Testis (tissue), 2 donors: ENCODE measurements at regions not wholly inside any gene's neighbourhood (a gene's known extent, or its start where the extent isn't known, plus 50 kb on each side); places are given as distances from the start of the nearest gene placed in this dataset.

Source experiments
- DNase-seq: peaks from one replicate; pipeline ENCODE4 v3.0.0-alpha.2; 2019
- H3K27ac ChIP-seq, 2 donors: fragments of 200-600 bp; sonication (generic); one replicate each; pipeline ENCODE4 v1.5.1; 2019
- H3K27me3 ChIP-seq: fragments of 200-600 bp; sonication (generic); one replicate; pipeline ENCODE4 v1.5.1; 2019
- H3K36me3 ChIP-seq: fragments of 200-600 bp; sonication (generic); one replicate; pipeline ENCODE4 v1.5.1; 2017; ENCODE audit warnings: low read depth; ENCODE audit errors: missing control alignments
- H3K4me1 ChIP-seq: fragments of 200-600 bp; sonication (generic); one replicate; pipeline ENCODE4 v1.5.1; 2019
- H3K4me3 ChIP-seq, 2 donors: fragments of 200-600 bp; sonication (generic); one replicate each; pipeline ENCODE4 v1.5.1; 2017 to 2019
- H3K9me3 ChIP-seq: fragments of 200-600 bp; sonication (generic); one replicate; pipeline ENCODE4 v1.5.1; 2017
- POLR2A ChIP-seq: fragments of 450-650 bp; IDR thresholded peaks from one replicate; pipeline ENCODE4 v1.6.1; 2017; ENCODE audit warnings: antibody characterized with exemption, mild to moderate bottlenecking, moderate library complexity
- WGBS, 2 donors: methylation state at CpG; one replicate each; pipeline ENCODE4 v1.1.5; 2018; 5-methylcytosine and 5-hydroxymethylcytosine counted together
- intact Hi-C: fragments of 100-400 bp; cut with DNase I; formaldehyde crosslinking; loops from one replicate; pipeline ENCODE4 v1.15.1; 2023; ENCODE audit warnings: low total_unique reads
- small RNA-seq, 2 donors: library from RNA; depleted of rRNA; stranded (forward); fragments of <200 nt; gene quantifications; one replicate each; pipeline ENCODE3, GENCODE V24; 2016
- TF ChIP-seq, protein P1 (sequence below), 3 experiments: fragments of 450-650 bp in 2 of 3; fragments of 200-600 bp in 1 of 3; sonication (generic) in 1 of 3; IDR thresholded peaks; one replicate each; pipeline ENCODE4 v1.5.1; 2016 to 2019; ENCODE audit warnings: antibody characterized with exemption in 3 of 3, mild to moderate bottlenecking in 2 of 3, moderate library complexity in 1 of 3

- Histone ChIP-seq H3K4me1 (no peaks in the 10 kb centered on the region), H3K36me3 (no peaks in the 10 kb centered on the region), H3K4me3 (no peak overlapping the region), H3K27ac (no peak overlapping the region), H3K9me3 (no peaks in the 10 kb centered on the region), H3K27me3 (no peaks in the 10 kb centered on the region)
- DNase-seq, result no peak
- intact Hi-C loops, result no loop called here
- TF ChIP-seq, protein P1, sequence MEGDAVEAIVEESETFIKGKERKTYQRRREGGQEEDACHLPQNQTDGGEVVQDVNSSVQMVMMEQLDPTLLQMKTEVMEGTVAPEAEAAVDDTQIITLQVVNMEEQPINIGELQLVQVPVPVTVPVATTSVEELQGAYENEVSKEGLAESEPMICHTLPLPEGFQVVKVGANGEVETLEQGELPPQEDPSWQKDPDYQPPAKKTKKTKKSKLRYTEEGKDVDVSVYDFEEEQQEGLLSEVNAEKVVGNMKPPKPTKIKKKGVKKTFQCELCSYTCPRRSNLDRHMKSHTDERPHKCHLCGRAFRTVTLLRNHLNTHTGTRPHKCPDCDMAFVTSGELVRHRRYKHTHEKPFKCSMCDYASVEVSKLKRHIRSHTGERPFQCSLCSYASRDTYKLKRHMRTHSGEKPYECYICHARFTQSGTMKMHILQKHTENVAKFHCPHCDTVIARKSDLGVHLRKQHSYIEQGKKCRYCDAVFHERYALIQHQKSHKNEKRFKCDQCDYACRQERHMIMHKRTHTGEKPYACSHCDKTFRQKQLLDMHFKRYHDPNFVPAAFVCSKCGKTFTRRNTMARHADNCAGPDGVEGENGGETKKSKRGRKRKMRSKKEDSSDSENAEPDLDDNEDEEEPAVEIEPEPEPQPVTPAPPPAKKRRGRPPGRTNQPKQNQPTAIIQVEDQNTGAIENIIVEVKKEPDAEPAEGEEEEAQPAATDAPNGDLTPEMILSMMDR (IDR thresholded peaks at IDR 0.05), result no peak
- no peak for TF ChIP-seq POLR2A
- 95 to 96% methylated on average over 1 of the region's 1 CpG for WGBS, 2 donors
Measured at GRCh38 chr9:99753436-99753835, 68.2 kb upstream of the NR4A3 start.

GRCh38 chr9:99760421-99760820 is 61.3 kb upstream of the NR4A3 start:
- intact Hi-C loops, result no loop called here
- Histone ChIP-seq H3K27ac (no peak overlapping the region), H3K4me1 (no peaks in the 10 kb centered on the region), H3K27me3 (no peaks in the 10 kb centered on the region), H3K9me3 (no peaks in the 10 kb centered on the region), H3K36me3 (no peaks in the 10 kb centered on the region), H3K4me3 (no peak overlapping the region)
- no peak for DNase-seq
- TF ChIP-seq POLR2A, result no peak
- TF ChIP-seq, protein P1 (IDR thresholded peaks at IDR 0.05), result no peak

GRCh38 chr9:99762470-99762869 is 59.2 kb upstream of the NR4A3 start:
- WGBS, 2 donors, result 77 to 92% methylated on average over 3 of the region's 3 CpGs
- no peaks in the 10 kb centered on the region for H3K4me1 ChIP-seq
- H3K27ac ChIP-seq, result no peak overlapping the region

More at GRCh38 chr9:99762470-99762869, 59.2 kb upstream of the NR4A3 start:
- Histone ChIP-seq H3K4me3 (no peak overlapping the region), H3K36me3 (no peaks in the 10 kb centered on the region), H3K9me3 (no peaks in the 10 kb centered on the region), H3K27me3 (no peaks in the 10 kb centered on the region)
- DNase-seq, result no peak
- TF ChIP-seq, protein P1 (IDR thresholded peaks at IDR 0.05), result no peak
- TF ChIP-seq POLR2A, result no peak
- intact Hi-C loops, result no loop called here

Small RNA genes in the stretch of these regions (small RNA-seq; reads per million reads assigned to genes)
- gene AL137067.1, result 0 reads per million in 2 donors
- gene AL137067.2, result 0 reads per million in 2 donors
